HCT116 (cell line): ENCODE measurements at regions not wholly inside any gene's neighbourhood (a gene's known extent, or its start where the extent isn't known, plus 50 kb on each side); places are given as distances from the start of the nearest gene placed in this dataset.

Experiments
- ATAC-seq: fragments of 200-7000 bp; cut with Tn5 transposase; 2 replicates; pipeline ENCODE4 v1.9.1; 2020; ENCODE audit warnings: mild to moderate bottlenecking, moderate library complexity
- BruUV-seq: library from RNA; stranded (reverse); fragments of 400-500 nt; replicated peaks from 2 replicates; lab custom pipeline; 2021; lab: Mats Ljungman, UMichigan
- CTCF ChIA-PET: fragments of 300-600 bp; sonication (Branson Sonifier 250); formaldehyde crosslinking; loops from one replicate; lab custom pipeline; 2021; ENCODE audit warnings: antibody characterized with exemption; lab: Charles Lee
- POLR2A ChIA-PET: fragments of 300-600, 350-600 bp; sonication (Branson Sonifier 250); formaldehyde crosslinking; loops from one replicate; lab custom pipeline; 2021; ENCODE audit warnings: antibody characterized with exemption; lab: Charles Lee
- RAD21 ChIA-PET, 2 experiments: fragments of 300-600 bp; sonication (Branson Sonifier 250); formaldehyde crosslinking; loops; one replicate each; lab custom pipeline; 2023; ENCODE audit warnings: low total read pairs in 2 of 2; ENCODE audit not compliant: uncharacterized antibody in 2 of 2, unreplicated experiment in 2 of 2, low non-redundant PET in 1 of 2; lab: Charles Lee
- DNase-seq: peaks from one replicate; pipeline ENCODE4 v3.0.0-alpha.2; 2010; ENCODE audit warnings: low read depth, low spot score
- H2AFZ ChIP-seq: fragments of 200-600 bp; shearing (Covaris generic), sonication (generic); 2 replicates; pipeline ENCODE4 v1.6.1; 2017; ENCODE audit warnings: low read depth, mixed run types, mixed read lengths, antibody characterized with exemption, low read length; ENCODE audit not compliant: poor library complexity, severe bottlenecking
- H3K27ac ChIP-seq: 2 replicates; pipeline ENCODE4 v1.5.1; 2012; ENCODE audit warnings: low read depth, low read length
- H3K27me3 ChIP-seq: fragments of 200-600 bp; sonication (generic); 2 replicates; pipeline ENCODE4 v1.6.1; 2016; ENCODE audit warnings: mixed run types, low read length, mixed read lengths; ENCODE audit not compliant: insufficient read depth
- H3K36me3 ChIP-seq, 2 experiments: fragments of 200-500 bp in 1 of 2; fragments of 200-600 bp in 1 of 2; sonication (Bioruptor generic) in 1 of 2; sonication (generic) in 1 of 2; 2 replicates each; pipeline versions ENCODE4 v1.5.1 to v1.6.1; 2014 to 2016; ENCODE audit warnings: low read length in 2 of 2, inconsistent platforms in 1 of 2, mixed read lengths in 1 of 2, mixed run types in 1 of 2; ENCODE audit not compliant: insufficient read depth in 2 of 2, control insufficient read depth in 1 of 2
- H3K4me1 ChIP-seq, 2 experiments: fragments of 200-600 bp in 1 of 2; sonication (generic) in 1 of 2; 2 replicates each; pipeline versions ENCODE4 v1.5.1 to v1.6.1; 2012 to 2017; ENCODE audit warnings: low read length in 2 of 2, inconsistent platforms in 1 of 2, mild to moderate bottlenecking in 1 of 2, mixed read lengths in 1 of 2, mixed run types in 1 of 2, moderate library complexity in 1 of 2; ENCODE audit not compliant: insufficient read depth in 2 of 2, control insufficient read depth in 1 of 2
- H3K4me2 ChIP-seq: fragments of 200-600 bp; sonication (generic); 2 replicates; pipeline ENCODE4 v1.6.1; 2017; ENCODE audit warnings: mixed run types, low read length, mixed read lengths
- H3K4me3 ChIP-seq, 2 experiments: fragments of 200-600 bp in 1 of 2; sonication (generic) in 1 of 2; replicated peaks in 1 of 2; 2 replicates each; pipeline ENCODE4 v1.5.1; 2011 to 2016; ENCODE audit warnings: low read length in 2 of 2, control low read depth in 1 of 2, low read depth in 1 of 2, mild to moderate bottlenecking in 1 of 2, mixed read lengths in 1 of 2, mixed run types in 1 of 2
- H3K79me2 ChIP-seq: fragments of 200-600 bp; sonication (generic); 2 replicates; pipeline ENCODE4 v1.6.1; 2017; ENCODE audit warnings: mild to moderate bottlenecking, mixed run types, low read length, moderate library complexity, mixed read lengths; ENCODE audit not compliant: insufficient read depth
- H3K9ac ChIP-seq: fragments of 200-600 bp; sonication (generic); 2 replicates; pipeline ENCODE4 v1.6.1; 2016; ENCODE audit warnings: low read length, mixed read lengths
- H3K9me2 ChIP-seq: fragments of 200-600 bp; sonication (generic), shearing (Covaris generic); 2 replicates; pipeline ENCODE4 v1.6.1; 2017; ENCODE audit warnings: mixed run types, mild to moderate bottlenecking, moderate library complexity; ENCODE audit not compliant: insufficient read depth
- H3K9me3 ChIP-seq, 2 experiments: fragments of 200-500 bp in 1 of 2; fragments of 200-600 bp in 1 of 2; sonication (Bioruptor generic) in 1 of 2; sonication (generic) in 1 of 2; 2 replicates each; pipeline ENCODE4 v1.6.1; 2014 to 2017; ENCODE audit warnings: low read length in 2 of 2, mixed read lengths in 2 of 2, inconsistent platforms in 1 of 2, low read depth in 1 of 2, mild to moderate bottlenecking in 1 of 2, mixed run types in 1 of 2, moderate library complexity in 1 of 2; ENCODE audit not compliant: control insufficient read depth in 1 of 2, insufficient read depth in 1 of 2
- H4K20me1 ChIP-seq: fragments of 200-600 bp; sonication (generic), shearing (Covaris generic); 2 replicates; pipeline ENCODE4 v1.6.1; 2017; ENCODE audit warnings: mixed run types, mild to moderate bottlenecking, moderate library complexity; ENCODE audit not compliant: insufficient read depth
- EGR1 ChIP-seq: IDR thresholded peaks from 2 replicates; pipeline ENCODE4 v1.6.1; 2012; ENCODE audit warnings: low read depth
- JUND ChIP-seq: IDR thresholded peaks from 2 replicates; pipeline ENCODE4 v1.6.1; 2012
- YY1 ChIP-seq: IDR thresholded peaks from 2 replicates; pipeline ENCODE4 v1.6.1; 2011; ENCODE audit warnings: low read length, low read depth, moderate library complexity, mild to moderate bottlenecking; ENCODE audit not compliant: insufficient replicate concordance; ENCODE audit errors: extremely low read depth
- ZNF274 ChIP-seq: fragments of 200-500 bp; sonication (Bioruptor generic); IDR thresholded peaks from 2 replicates; pipeline ENCODE4 v1.6.1; 2014; ENCODE audit warnings: mild to moderate bottlenecking, low read depth, low read length, inconsistent platforms
- intact Hi-C: fragments of 100-400 bp; cut with micrococcal nuclease; formaldehyde crosslinking; loops from 2 replicates; pipeline ENCODE4 v1.10.0; 2022
- TF ChIP-seq, protein P1 (sequence below): IDR thresholded peaks from 2 replicates; pipeline ENCODE4 v1.6.1; 2012; ENCODE audit warnings: low read depth

- H3K36me3 ChIP-seq = no peaks in the 10 kb centered on the region
- no TSS peak for BruUV-seq
- H3K9me2 ChIP-seq = no peaks in the 10 kb centered on the region
- H3K27me3 ChIP-seq = no peaks in the 10 kb centered on the region
- intact Hi-C loops = no loop called here
- H3K79me2 ChIP-seq = no peaks in the 10 kb centered on the region
- H3K4me3 ChIP-seq = no peak overlapping the region
- CTCF ChIA-PET = no interaction called here
- no peak overlapping the region for H3K9ac ChIP-seq
- H3K9me3 ChIP-seq = no peaks in the 10 kb centered on the region
- H4K20me1 ChIP-seq = no peaks in the 10 kb centered on the region
- ATAC-seq = no peak
- no peak overlapping the region for H3K27ac ChIP-seq
- no peak overlapping the region for H2AFZ ChIP-seq
- TF ChIP-seq ZNF274 (no peak), EGR1 (no peak), JUND (no peak)
- TF ChIP-seq, protein P1, sequence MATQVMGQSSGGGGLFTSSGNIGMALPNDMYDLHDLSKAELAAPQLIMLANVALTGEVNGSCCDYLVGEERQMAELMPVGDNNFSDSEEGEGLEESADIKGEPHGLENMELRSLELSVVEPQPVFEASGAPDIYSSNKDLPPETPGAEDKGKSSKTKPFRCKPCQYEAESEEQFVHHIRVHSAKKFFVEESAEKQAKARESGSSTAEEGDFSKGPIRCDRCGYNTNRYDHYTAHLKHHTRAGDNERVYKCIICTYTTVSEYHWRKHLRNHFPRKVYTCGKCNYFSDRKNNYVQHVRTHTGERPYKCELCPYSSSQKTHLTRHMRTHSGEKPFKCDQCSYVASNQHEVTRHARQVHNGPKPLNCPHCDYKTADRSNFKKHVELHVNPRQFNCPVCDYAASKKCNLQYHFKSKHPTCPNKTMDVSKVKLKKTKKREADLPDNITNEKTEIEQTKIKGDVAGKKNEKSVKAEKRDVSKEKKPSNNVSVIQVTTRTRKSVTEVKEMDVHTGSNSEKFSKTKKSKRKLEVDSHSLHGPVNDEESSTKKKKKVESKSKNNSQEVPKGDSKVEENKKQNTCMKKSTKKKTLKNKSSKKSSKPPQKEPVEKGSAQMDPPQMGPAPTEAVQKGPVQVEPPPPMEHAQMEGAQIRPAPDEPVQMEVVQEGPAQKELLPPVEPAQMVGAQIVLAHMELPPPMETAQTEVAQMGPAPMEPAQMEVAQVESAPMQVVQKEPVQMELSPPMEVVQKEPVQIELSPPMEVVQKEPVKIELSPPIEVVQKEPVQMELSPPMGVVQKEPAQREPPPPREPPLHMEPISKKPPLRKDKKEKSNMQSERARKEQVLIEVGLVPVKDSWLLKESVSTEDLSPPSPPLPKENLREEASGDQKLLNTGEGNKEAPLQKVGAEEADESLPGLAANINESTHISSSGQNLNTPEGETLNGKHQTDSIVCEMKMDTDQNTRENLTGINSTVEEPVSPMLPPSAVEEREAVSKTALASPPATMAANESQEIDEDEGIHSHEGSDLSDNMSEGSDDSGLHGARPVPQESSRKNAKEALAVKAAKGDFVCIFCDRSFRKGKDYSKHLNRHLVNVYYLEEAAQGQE = no peak
- TF ChIP-seq, all 23 proteins: peak for 0
- POLR2A ChIA-PET = no interaction called here
- RAD21 ChIA-PET = no interaction called here
- no peak overlapping the region for H3K4me2 ChIP-seq
- no peaks in the 10 kb centered on the region for H3K4me1 ChIP-seq
- no peak for DNase-seq
Observed at GRCh38 chr5:58013542-58014258, 446.2 kb downstream of the PLK2 start.

- H3K4me1 ChIP-seq = no peaks in the 10 kb centered on the region
- no peaks in the 10 kb centered on the region for H4K20me1 ChIP-seq
- intact Hi-C loops = no loop called here
- no peak overlapping the region for H2AFZ ChIP-seq
- H3K9me3 ChIP-seq = no peaks in the 10 kb centered on the region
- BruUV-seq = no TSS peak
- ChIA-PET RAD21 (no interaction called here), CTCF (no interaction called here), POLR2A (no interaction called here)
- H3K27ac ChIP-seq = no peak overlapping the region
- no peaks in the 10 kb centered on the region for H3K36me3 ChIP-seq
- H3K4me2 ChIP-seq = no peak overlapping the region
- no peaks in the 10 kb centered on the region for H3K27me3 ChIP-seq
- no peak overlapping the region for H3K4me3 ChIP-seq
- no peak overlapping the region for H3K9ac ChIP-seq
- no peak for TF ChIP-seq YY1
- no peaks in the 10 kb centered on the region for H3K9me2 ChIP-seq
- no peaks in the 10 kb centered on the region for H3K79me2 ChIP-seq
- DNase-seq (no peak), ATAC-seq (no peak)
Observed at GRCh38 chr5:58012801-58013315, 447.0 kb downstream of the PLK2 start.
